ENCODE measurements at regions not wholly inside any gene's neighbourhood (a gene's known extent, or its start where the extent isn't known, plus 50 kb on each side); places are given as distances from the start of the nearest gene placed in this dataset.

GRCh38 chr1:116203920-116204319, 92.7 kb downstream of the MAB21L3 start:
- TF ChIP-seq CTCF (IDR thresholded peaks at IDR 0.05) (no peak), POLR2A (IDR thresholded peaks at IDR 0.05) (no peak)
